ENCODE measurements at regions not wholly inside any gene's neighbourhood (a gene's known extent, or its start where the extent isn't known, plus 50 kb on each side); places are given as distances from the start of the nearest gene placed in this dataset.

DNA sequence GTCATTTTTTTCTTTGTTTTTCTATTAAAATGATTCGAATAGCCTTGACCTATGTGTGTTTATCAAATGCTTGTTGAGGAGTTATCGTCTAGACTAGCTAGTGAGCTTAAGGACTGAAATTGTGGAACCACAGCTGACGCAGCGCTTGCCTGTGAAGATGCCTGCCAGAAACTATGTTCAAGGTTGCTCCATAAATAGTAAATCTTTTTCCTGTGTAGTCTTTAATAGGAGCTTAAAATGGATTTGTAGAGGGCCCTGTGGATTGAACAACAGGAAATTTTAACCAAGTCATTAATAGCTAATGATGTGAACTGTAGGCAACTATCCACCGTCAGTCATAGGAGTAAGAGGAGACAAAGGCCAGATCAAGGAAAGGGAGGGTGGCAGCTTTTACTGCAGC, 145.1 kb downstream of the GNAI1 start:
- no peak for TF ChIP-seq POLR2A (IDR thresholded peaks at IDR 0.05)
- TF ChIP-seq, protein P1, sequence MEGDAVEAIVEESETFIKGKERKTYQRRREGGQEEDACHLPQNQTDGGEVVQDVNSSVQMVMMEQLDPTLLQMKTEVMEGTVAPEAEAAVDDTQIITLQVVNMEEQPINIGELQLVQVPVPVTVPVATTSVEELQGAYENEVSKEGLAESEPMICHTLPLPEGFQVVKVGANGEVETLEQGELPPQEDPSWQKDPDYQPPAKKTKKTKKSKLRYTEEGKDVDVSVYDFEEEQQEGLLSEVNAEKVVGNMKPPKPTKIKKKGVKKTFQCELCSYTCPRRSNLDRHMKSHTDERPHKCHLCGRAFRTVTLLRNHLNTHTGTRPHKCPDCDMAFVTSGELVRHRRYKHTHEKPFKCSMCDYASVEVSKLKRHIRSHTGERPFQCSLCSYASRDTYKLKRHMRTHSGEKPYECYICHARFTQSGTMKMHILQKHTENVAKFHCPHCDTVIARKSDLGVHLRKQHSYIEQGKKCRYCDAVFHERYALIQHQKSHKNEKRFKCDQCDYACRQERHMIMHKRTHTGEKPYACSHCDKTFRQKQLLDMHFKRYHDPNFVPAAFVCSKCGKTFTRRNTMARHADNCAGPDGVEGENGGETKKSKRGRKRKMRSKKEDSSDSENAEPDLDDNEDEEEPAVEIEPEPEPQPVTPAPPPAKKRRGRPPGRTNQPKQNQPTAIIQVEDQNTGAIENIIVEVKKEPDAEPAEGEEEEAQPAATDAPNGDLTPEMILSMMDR (IDR thresholded peaks at IDR 0.05): no peak

Measured in body of pancreas (tissue), 4 donors.